HCT116 (cell line): ENCODE measurements at regions not wholly inside any gene's neighbourhood (a gene's known extent, or its start where the extent isn't known, plus 50 kb on each side); places are given as distances from the start of the nearest gene placed in this dataset.

Source experiments
- ATAC-seq: fragments of 200-7000 bp; cut with Tn5 transposase; 2 replicates; pipeline ENCODE4 v1.9.1; 2020; ENCODE audit warnings: mild to moderate bottlenecking, moderate library complexity
- BruUV-seq: library from RNA; stranded (reverse); fragments of 400-500 nt; replicated peaks from 2 replicates; lab custom pipeline; 2021; lab: Mats Ljungman, UMichigan
- CTCF ChIA-PET: fragments of 300-600 bp; sonication (Branson Sonifier 250); formaldehyde crosslinking; loops from one replicate; lab custom pipeline; 2021; ENCODE audit warnings: antibody characterized with exemption; lab: Charles Lee
- POLR2A ChIA-PET: fragments of 300-600, 350-600 bp; sonication (Branson Sonifier 250); formaldehyde crosslinking; loops from one replicate; lab custom pipeline; 2021; ENCODE audit warnings: antibody characterized with exemption; lab: Charles Lee
- RAD21 ChIA-PET, 2 experiments: fragments of 300-600 bp; sonication (Branson Sonifier 250); formaldehyde crosslinking; loops; one replicate each; lab custom pipeline; 2023; ENCODE audit warnings: low total read pairs in 2 of 2; ENCODE audit not compliant: uncharacterized antibody in 2 of 2, unreplicated experiment in 2 of 2, low non-redundant PET in 1 of 2; lab: Charles Lee
- DNase-seq: peaks from one replicate; pipeline ENCODE4 v3.0.0-alpha.2; 2010; ENCODE audit warnings: low read depth, low spot score
- H2AFZ ChIP-seq: fragments of 200-600 bp; shearing (Covaris generic), sonication (generic); 2 replicates; pipeline ENCODE4 v1.6.1; 2017; ENCODE audit warnings: low read depth, mixed run types, mixed read lengths, antibody characterized with exemption, low read length; ENCODE audit not compliant: poor library complexity, severe bottlenecking
- H3K27ac ChIP-seq: 2 replicates; pipeline ENCODE4 v1.5.1; 2012; ENCODE audit warnings: low read depth, low read length
- H3K27me3 ChIP-seq: fragments of 200-600 bp; sonication (generic); 2 replicates; pipeline ENCODE4 v1.6.1; 2016; ENCODE audit warnings: mixed run types, low read length, mixed read lengths; ENCODE audit not compliant: insufficient read depth
- H3K36me3 ChIP-seq, 2 experiments: fragments of 200-500 bp in 1 of 2; fragments of 200-600 bp in 1 of 2; sonication (Bioruptor generic) in 1 of 2; sonication (generic) in 1 of 2; 2 replicates each; pipeline versions ENCODE4 v1.5.1 to v1.6.1; 2014 to 2016; ENCODE audit warnings: low read length in 2 of 2, inconsistent platforms in 1 of 2, mixed read lengths in 1 of 2, mixed run types in 1 of 2; ENCODE audit not compliant: insufficient read depth in 2 of 2, control insufficient read depth in 1 of 2
- H3K4me1 ChIP-seq, 2 experiments: fragments of 200-600 bp in 1 of 2; sonication (generic) in 1 of 2; 2 replicates each; pipeline versions ENCODE4 v1.5.1 to v1.6.1; 2012 to 2017; ENCODE audit warnings: low read length in 2 of 2, inconsistent platforms in 1 of 2, mild to moderate bottlenecking in 1 of 2, mixed read lengths in 1 of 2, mixed run types in 1 of 2, moderate library complexity in 1 of 2; ENCODE audit not compliant: insufficient read depth in 2 of 2, control insufficient read depth in 1 of 2
- H3K4me2 ChIP-seq: fragments of 200-600 bp; sonication (generic); 2 replicates; pipeline ENCODE4 v1.6.1; 2017; ENCODE audit warnings: mixed run types, low read length, mixed read lengths
- H3K4me3 ChIP-seq, 2 experiments: fragments of 200-600 bp in 1 of 2; sonication (generic) in 1 of 2; replicated peaks in 1 of 2; 2 replicates each; pipeline ENCODE4 v1.5.1; 2011 to 2016; ENCODE audit warnings: low read length in 2 of 2, control low read depth in 1 of 2, low read depth in 1 of 2, mild to moderate bottlenecking in 1 of 2, mixed read lengths in 1 of 2, mixed run types in 1 of 2
- H3K79me2 ChIP-seq: fragments of 200-600 bp; sonication (generic); 2 replicates; pipeline ENCODE4 v1.6.1; 2017; ENCODE audit warnings: mild to moderate bottlenecking, mixed run types, low read length, moderate library complexity, mixed read lengths; ENCODE audit not compliant: insufficient read depth
- H3K9ac ChIP-seq: fragments of 200-600 bp; sonication (generic); 2 replicates; pipeline ENCODE4 v1.6.1; 2016; ENCODE audit warnings: low read length, mixed read lengths
- H3K9me2 ChIP-seq: fragments of 200-600 bp; sonication (generic), shearing (Covaris generic); 2 replicates; pipeline ENCODE4 v1.6.1; 2017; ENCODE audit warnings: mixed run types, mild to moderate bottlenecking, moderate library complexity; ENCODE audit not compliant: insufficient read depth
- H3K9me3 ChIP-seq, 2 experiments: fragments of 200-500 bp in 1 of 2; fragments of 200-600 bp in 1 of 2; sonication (Bioruptor generic) in 1 of 2; sonication (generic) in 1 of 2; 2 replicates each; pipeline ENCODE4 v1.6.1; 2014 to 2017; ENCODE audit warnings: low read length in 2 of 2, mixed read lengths in 2 of 2, inconsistent platforms in 1 of 2, low read depth in 1 of 2, mild to moderate bottlenecking in 1 of 2, mixed run types in 1 of 2, moderate library complexity in 1 of 2; ENCODE audit not compliant: control insufficient read depth in 1 of 2, insufficient read depth in 1 of 2
- H4K20me1 ChIP-seq: fragments of 200-600 bp; sonication (generic), shearing (Covaris generic); 2 replicates; pipeline ENCODE4 v1.6.1; 2017; ENCODE audit warnings: mixed run types, mild to moderate bottlenecking, moderate library complexity; ENCODE audit not compliant: insufficient read depth
- ATF3 ChIP-seq: IDR thresholded peaks from 2 replicates; pipeline ENCODE4 v1.6.1; 2012
- CEBPB ChIP-seq: IDR thresholded peaks from 2 replicates; pipeline ENCODE4 v1.6.1; 2012; ENCODE audit warnings: low read depth
- CTCF ChIP-seq, 3 experiments: fragments of 200-600 bp in 1 of 3; sonication (generic) in 1 of 3; IDR thresholded peaks in 2 of 3; conservative IDR thresholded peaks in 1 of 3; 2 replicates each; pipeline ENCODE4 v1.5.1; 2012 to 2017; ENCODE audit warnings: low read depth in 2 of 3, low read length in 2 of 3, antibody characterized with exemption in 1 of 3, borderline replicate concordance in 1 of 3, control low read depth in 1 of 3, mild to moderate bottlenecking in 1 of 3, mixed read lengths in 1 of 3, mixed run types in 1 of 3, moderate library complexity in 1 of 3; ENCODE audit not compliant: insufficient read depth in 1 of 3
- ELF1 ChIP-seq: IDR thresholded peaks from 2 replicates; pipeline ENCODE4 v1.6.1; 2012; ENCODE audit warnings: low read depth, borderline replicate concordance
- EZH2phosphoT487 ChIP-seq: fragments of 200-600 bp; IDR thresholded peaks from 2 replicates; pipeline ENCODE4 v1.6.1; 2018; ENCODE audit warnings: antibody characterized with exemption, borderline replicate concordance
- FOSL1 ChIP-seq: IDR thresholded peaks from 2 replicates; pipeline ENCODE4 v1.6.1; 2012; ENCODE audit warnings: low read depth
- MAX ChIP-seq: IDR thresholded peaks from 2 replicates; pipeline ENCODE4 v1.6.1; 2012
- POLR2AphosphoS5 ChIP-seq: IDR thresholded peaks from 2 replicates; pipeline ENCODE4 v1.6.1; 2011; ENCODE audit warnings: mild to moderate bottlenecking, low read depth, low read length, moderate library complexity
- intact Hi-C: fragments of 100-400 bp; cut with micrococcal nuclease; formaldehyde crosslinking; loops from 2 replicates; pipeline ENCODE4 v1.10.0; 2022
- TF ChIP-seq, protein P1 (sequence below): IDR thresholded peaks from 2 replicates; pipeline ENCODE4 v1.6.1; 2011; ENCODE audit warnings: mild to moderate bottlenecking, low read length, moderate library complexity; ENCODE audit not compliant: insufficient replicate concordance; ENCODE audit errors: extremely low read depth

DNA sequence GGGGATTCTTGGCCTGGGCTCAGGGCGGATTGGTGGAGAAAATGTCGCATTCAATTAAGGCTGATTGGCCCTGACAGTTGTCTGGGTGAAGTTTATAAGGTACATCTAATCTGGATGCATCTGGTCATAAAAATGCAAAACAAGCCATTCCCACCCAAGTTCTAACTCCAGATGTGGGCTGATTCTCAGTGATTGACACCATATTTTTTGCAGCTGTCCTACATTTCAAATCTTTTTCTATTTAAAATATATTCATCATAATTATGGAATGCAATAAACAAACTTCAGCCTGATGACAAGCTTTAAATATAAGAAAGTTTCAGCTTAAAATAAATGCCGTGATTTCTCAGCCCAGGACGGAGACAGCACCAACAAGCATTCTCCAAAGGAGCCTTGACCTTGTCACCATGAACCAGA lies 146.4 kb upstream of the SMIM23 start:
- Histone ChIP-seq H3K36me3 (no peaks in the 10 kb centered on the region), H3K4me2 (no peak overlapping the region), H4K20me1 (no peaks in the 10 kb centered on the region), H3K4me1 (no peaks in the 10 kb centered on the region), H2AFZ (no peak overlapping the region), H3K9ac (no peak overlapping the region), H3K9me2 (no peaks in the 10 kb centered on the region), H3K9me3 (no peaks in the 10 kb centered on the region), H3K27me3 (no peaks in the 10 kb centered on the region), H3K27ac (no peak overlapping the region), H3K4me3 (no peak overlapping the region), H3K79me2 (no peaks in the 10 kb centered on the region)
- no peak for DNase-seq
- CTCF ChIA-PET: no interaction called here
- no peak for ATAC-seq
- BruUV-seq: no TSS peak
- no peak for TF ChIP-seq EZH2phosphoT487
- no peak for TF ChIP-seq CEBPB
- TF ChIP-seq POLR2AphosphoS5: no peak
- TF ChIP-seq, protein P1, sequence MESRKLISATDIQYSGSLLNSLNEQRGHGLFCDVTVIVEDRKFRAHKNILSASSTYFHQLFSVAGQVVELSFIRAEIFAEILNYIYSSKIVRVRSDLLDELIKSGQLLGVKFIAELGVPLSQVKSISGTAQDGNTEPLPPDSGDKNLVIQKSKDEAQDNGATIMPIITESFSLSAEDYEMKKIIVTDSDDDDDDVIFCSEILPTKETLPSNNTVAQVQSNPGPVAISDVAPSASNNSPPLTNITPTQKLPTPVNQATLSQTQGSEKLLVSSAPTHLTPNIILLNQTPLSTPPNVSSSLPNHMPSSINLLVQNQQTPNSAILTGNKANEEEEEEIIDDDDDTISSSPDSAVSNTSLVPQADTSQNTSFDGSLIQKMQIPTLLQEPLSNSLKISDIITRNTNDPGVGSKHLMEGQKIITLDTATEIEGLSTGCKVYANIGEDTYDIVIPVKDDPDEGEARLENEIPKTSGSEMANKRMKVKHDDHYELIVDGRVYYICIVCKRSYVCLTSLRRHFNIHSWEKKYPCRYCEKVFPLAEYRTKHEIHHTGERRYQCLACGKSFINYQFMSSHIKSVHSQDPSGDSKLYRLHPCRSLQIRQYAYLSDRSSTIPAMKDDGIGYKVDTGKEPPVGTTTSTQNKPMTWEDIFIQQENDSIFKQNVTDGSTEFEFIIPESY: no peak
- no peak for TF ChIP-seq ATF3
- TF ChIP-seq ELF1: no peak
- no peak for TF ChIP-seq MAX
- no peak for TF ChIP-seq FOSL1
- TF ChIP-seq CTCF (IDR thresholded peaks at IDR 0.05 in 2 of 3, conservative IDR thresholded peaks at IDR 0.05 in 1 of 3; ENCODE audit: borderline replicate concordance in 1 of 3, insufficient read depth in 1 of 3, low read depth in 2 of 3, low read length in 2 of 3): no peak
- RAD21 ChIA-PET: no interaction called here
- POLR2A ChIA-PET: no interaction called here
- intact Hi-C loops: no loop called here
